Glutamatergic neuron (in vitro differentiated cells): ENCODE measurements at regions not wholly inside any gene's neighbourhood (a gene's known extent, or its start where the extent isn't known, plus 50 kb on each side); places are given as distances from the start of the nearest gene placed in this dataset.

Experiments used
- DNase-seq: peaks from one replicate; pipeline ENCODE4 v3.0.0; 2022
- H3K27ac Mint-ChIP-seq: one replicate; pipeline ENCODE4 v1.8.0; 2020; ENCODE audit warnings: mild to moderate bottlenecking, mixed read lengths, inconsistent platforms; ENCODE audit not compliant: unreplicated experiment
- H3K27me3 Mint-ChIP-seq: one replicate; pipeline ENCODE4 v1.8.0; 2020; ENCODE audit warnings: mild to moderate bottlenecking, moderate library complexity, mixed read lengths, inconsistent platforms; ENCODE audit not compliant: unreplicated experiment
- H3K36me3 Mint-ChIP-seq: one replicate; pipeline ENCODE4 v1.8.0; 2020; ENCODE audit warnings: mild to moderate bottlenecking, mixed read lengths, inconsistent platforms; ENCODE audit not compliant: unreplicated experiment
- H3K4me1 Mint-ChIP-seq: one replicate; pipeline ENCODE4 v1.8.0; 2020; ENCODE audit warnings: mild to moderate bottlenecking, low read depth, mixed read lengths, inconsistent platforms; ENCODE audit not compliant: unreplicated experiment
- H3K4me3 Mint-ChIP-seq: one replicate; pipeline ENCODE4 v1.8.0; 2020; ENCODE audit warnings: mild to moderate bottlenecking, mixed read lengths, inconsistent platforms; ENCODE audit not compliant: unreplicated experiment
- H3K9me3 Mint-ChIP-seq: one replicate; pipeline ENCODE4 v1.8.0; 2020; ENCODE audit warnings: mild to moderate bottlenecking, moderate library complexity, mixed read lengths, inconsistent platforms; ENCODE audit not compliant: unreplicated experiment
- CTCF ChIP-seq: fragments of 200-600 bp; sonication (generic); IDR thresholded peaks from one replicate; pipeline ENCODE4 v1.5.0; 2021; ENCODE audit not compliant: partially characterized antibody, unreplicated experiment

GRCh38 chr15:39219608-39220007, 361.3 kb upstream of the THBS1 start:
- no peak for TF ChIP-seq CTCF
- H3K36me3 Mint-ChIP-seq = no peaks in the 10 kb centered on the region
- no peaks in the 10 kb centered on the region for H3K9me3 Mint-ChIP-seq
- H3K4me1 Mint-ChIP-seq = no peaks in the 10 kb centered on the region
- no peak overlapping the region for H3K4me3 Mint-ChIP-seq
- H3K27ac Mint-ChIP-seq = no peak overlapping the region
- no peaks in the 10 kb centered on the region for H3K27me3 Mint-ChIP-seq
- DNase-seq = no peak

GRCh38 chr15:39226169-39226937, 354.5 kb upstream of the THBS1 start:
- DNase-seq = no peak
- Mint-ChIP-seq H3K4me3 (no peak overlapping the region), H3K36me3 (no peaks in the 10 kb centered on the region), H3K9me3 (peaks cover 2% of the 10 kb centered on the region), H3K4me1 (peaks cover 11% of the 10 kb centered on the region), H3K27me3 (no peaks in the 10 kb centered on the region), H3K27ac (no peak overlapping the region)
- no peak for TF ChIP-seq CTCF

GRCh38 chr15:39227001-39227400, 353.9 kb upstream of the THBS1 start:
- no peaks in the 10 kb centered on the region for H3K36me3 Mint-ChIP-seq
- no peak for DNase-seq
- peaks cover 2% of the 10 kb centered on the region for H3K9me3 Mint-ChIP-seq
- H3K4me3 Mint-ChIP-seq = no peak overlapping the region
- TF ChIP-seq CTCF = no peak
- peaks cover 12% of the 10 kb centered on the region for H3K4me1 Mint-ChIP-seq
- H3K27ac Mint-ChIP-seq = no peak overlapping the region
- H3K27me3 Mint-ChIP-seq = no peaks in the 10 kb centered on the region

- no peak for TF ChIP-seq CTCF
- Mint-ChIP-seq H3K9me3 (peaks cover 5% of the 10 kb centered on the region), H3K36me3 (no peaks in the 10 kb centered on the region), H3K4me1 (peaks cover 17% of the 10 kb centered on the region), H3K27ac (no peak overlapping the region), H3K4me3 (no peak overlapping the region), H3K27me3 (no peaks in the 10 kb centered on the region)
- DNase-seq = no peak
These were observed 352.0 kb upstream of the THBS1 start for GRCh38 chr15:39228889-39229288.

- DNase-seq = no peak
- H3K9me3 Mint-ChIP-seq = peaks cover 5% of the 10 kb centered on the region
- H3K27ac Mint-ChIP-seq = peak overlapping the region; percentile 15
- TF ChIP-seq CTCF = no peak
- no peaks in the 10 kb centered on the region for H3K36me3 Mint-ChIP-seq
- peaks cover 17% of the 10 kb centered on the region for H3K4me1 Mint-ChIP-seq
- H3K4me3 Mint-ChIP-seq = no peak overlapping the region
- H3K27me3 Mint-ChIP-seq = no peaks in the 10 kb centered on the region
These were observed 350.5 kb upstream of the THBS1 start for GRCh38 chr15:39230205-39230907.
